H9 (cell line): ENCODE measurements at regions not wholly inside any gene's neighbourhood (a gene's known extent, or its start where the extent isn't known, plus 50 kb on each side); places are given as distances from the start of the nearest gene placed in this dataset.

ENCODE experiments used
- DNase-seq: peaks from one replicate; pipeline ENCODE4 v3.0.0-alpha.2; 2017
- H2AFZ ChIP-seq: one replicate; pipeline ENCODE4 v1.6.1; 2013; ENCODE audit warnings: mild to moderate bottlenecking, low read length, control low read depth, moderate library complexity
- H2AK5ac ChIP-seq: 2 replicates; pipeline ENCODE4 v1.6.1; 2013; ENCODE audit warnings: low read length, control low read depth, mixed read lengths; ENCODE audit not compliant: insufficient read length
- H2BK120ac ChIP-seq: one replicate; pipeline ENCODE4 v1.6.1; 2013; ENCODE audit warnings: low read depth, mild to moderate bottlenecking, low read length, control low read depth, inconsistent platforms; ENCODE audit not compliant: poor library complexity, severe bottlenecking
- H2BK12ac ChIP-seq: 2 replicates; pipeline ENCODE4 v1.6.1; 2013; ENCODE audit warnings: low read length, control low read depth, mixed read lengths, low read depth; ENCODE audit not compliant: insufficient read length
- H2BK15ac ChIP-seq: 2 replicates; pipeline ENCODE4 v1.6.1; 2013; ENCODE audit warnings: low read depth, low read length, control low read depth
- H2BK20ac ChIP-seq: one replicate; pipeline ENCODE4 v1.6.1; 2013; ENCODE audit warnings: low read depth, mild to moderate bottlenecking, low read length, control low read depth, inconsistent platforms; ENCODE audit not compliant: poor library complexity, severe bottlenecking
- H2BK5ac ChIP-seq: 2 replicates; pipeline ENCODE4 v1.6.1; 2013; ENCODE audit warnings: low read length, control low read depth, mixed read lengths; ENCODE audit not compliant: insufficient read length
- H3K14ac ChIP-seq: 2 replicates; pipeline ENCODE4 v1.6.1; 2013; ENCODE audit warnings: low read length, control low read depth; ENCODE audit not compliant: insufficient read depth
- H3K18ac ChIP-seq: 2 replicates; pipeline ENCODE4 v1.6.1; 2013; ENCODE audit warnings: low read depth, mild to moderate bottlenecking, mixed read lengths, low read length, control low read depth; ENCODE audit not compliant: insufficient read length
- H3K23ac ChIP-seq: 2 replicates; pipeline ENCODE4 v1.6.1; 2013; ENCODE audit warnings: low read length, control low read depth, mixed read lengths, low read depth; ENCODE audit not compliant: insufficient read length
- H3K23me2 ChIP-seq: 2 replicates; pipeline ENCODE4 v1.6.1; 2013; ENCODE audit warnings: low read depth, mild to moderate bottlenecking, mixed read lengths, low read length, control low read depth; ENCODE audit not compliant: insufficient read length, poor library complexity, severe bottlenecking
- H3K27ac ChIP-seq: 2 replicates; pipeline ENCODE4 v1.5.1; 2013; ENCODE audit warnings: low read length, control low read depth, mixed read lengths, low read depth; ENCODE audit not compliant: insufficient read length
- H3K27me3 ChIP-seq: 2 replicates; pipeline ENCODE4 v1.6.1; 2013; ENCODE audit warnings: low read length, control low read depth, inconsistent platforms; ENCODE audit not compliant: insufficient read depth
- H3K4ac ChIP-seq: 2 replicates; pipeline ENCODE4 v1.6.1; 2013; ENCODE audit warnings: low read depth, mild to moderate bottlenecking, control low read depth, inconsistent platforms, low read length, moderate library complexity
- H3K4me1 ChIP-seq: 2 replicates; pipeline ENCODE4 v1.6.1; 2013; ENCODE audit warnings: low read length, control low read depth, inconsistent platforms; ENCODE audit not compliant: insufficient read depth
- H3K4me2 ChIP-seq: 2 replicates; pipeline ENCODE4 v1.6.1; 2013; ENCODE audit warnings: low read length, control low read depth, mixed read lengths; ENCODE audit not compliant: insufficient read length, insufficient read depth
- H3K56ac ChIP-seq: 2 replicates; pipeline ENCODE4 v1.6.1; 2013; ENCODE audit warnings: low read depth, mild to moderate bottlenecking, mixed read lengths, low read length, control low read depth; ENCODE audit not compliant: insufficient read length
- H3K79me1 ChIP-seq: 2 replicates; pipeline ENCODE4 v1.6.1; 2013; ENCODE audit warnings: low read depth, mild to moderate bottlenecking, moderate library complexity, low read length, control low read depth, inconsistent platforms; ENCODE audit not compliant: insufficient read depth, poor library complexity, severe bottlenecking
- H3K79me2 ChIP-seq: 2 replicates; pipeline ENCODE4 v1.6.1; 2013; ENCODE audit warnings: low read length, control low read depth, inconsistent platforms; ENCODE audit not compliant: insufficient read depth
- H3K9ac ChIP-seq: 2 replicates; pipeline ENCODE4 v1.6.1; 2013; ENCODE audit warnings: low read length, control low read depth, mixed read lengths; ENCODE audit not compliant: insufficient read length; ENCODE audit errors: extremely low read depth
- H3K9me3 ChIP-seq: one replicate; pipeline ENCODE4 v1.6.1; 2013; ENCODE audit warnings: low read depth, low read length, inconsistent platforms; ENCODE audit not compliant: control insufficient read depth
- H3T11ph ChIP-seq: one replicate; pipeline ENCODE4 v1.6.1; 2013; ENCODE audit warnings: mild to moderate bottlenecking, low read length, control low read depth, inconsistent platforms
- H4K20me1 ChIP-seq: one replicate; pipeline ENCODE4 v1.6.1; 2013; ENCODE audit not compliant: control insufficient read depth, insufficient read length, insufficient read depth
- H4K5ac ChIP-seq: 2 replicates; pipeline ENCODE4 v1.6.1; 2013; ENCODE audit warnings: low read depth, mild to moderate bottlenecking, mixed read lengths, low read length, control low read depth; ENCODE audit not compliant: insufficient read length
- H4K8ac ChIP-seq: replicated peaks from 2 replicates; pipeline ENCODE4 v1.6.1; 2013; ENCODE audit warnings: low read length, control low read depth, mixed read lengths, low read depth; ENCODE audit not compliant: insufficient read length
- H4K91ac ChIP-seq: 2 replicates; pipeline ENCODE4 v1.6.1; 2013; ENCODE audit warnings: low read depth, mild to moderate bottlenecking, moderate library complexity, mixed read lengths, low read length, control low read depth; ENCODE audit not compliant: insufficient read length
- H3K27ac Mint-ChIP-seq, 3 experiments: 2 replicates in 2 of 3; 3 replicates in 1 of 3; pipeline ENCODE4 v1.8.0; 2020 to 2021; ENCODE audit warnings: mixed read lengths in 3 of 3, mild to moderate bottlenecking in 1 of 3, moderate library complexity in 1 of 3
- H3K27me3 Mint-ChIP-seq: 2 replicates; pipeline ENCODE4 v1.8.0; 2021; ENCODE audit warnings: low read depth, mild to moderate bottlenecking, moderate library complexity, mixed read lengths
- H3K36me3 Mint-ChIP-seq, 3 experiments: 2 replicates in 2 of 3; 3 replicates in 1 of 3; pipeline ENCODE4 v1.8.0; 2020 to 2021; ENCODE audit warnings: low read depth in 3 of 3, mixed read lengths in 3 of 3; ENCODE audit not compliant: insufficient read depth in 1 of 3
- H3K4me1 Mint-ChIP-seq, 2 experiments: 2 replicates each; pipeline ENCODE4 v1.8.0; 2020; ENCODE audit warnings: mixed read lengths in 2 of 2
- H3K4me3 Mint-ChIP-seq, 2 experiments: 2 replicates in 1 of 2; 3 replicates in 1 of 2; pipeline ENCODE4 v1.8.0; 2020 to 2021; ENCODE audit warnings: mild to moderate bottlenecking in 2 of 2, mixed read lengths in 2 of 2, moderate library complexity in 1 of 2
- H3K9me3 Mint-ChIP-seq, 2 experiments: 2 replicates in 1 of 2; 3 replicates in 1 of 2; pipeline ENCODE4 v1.8.0; 2020; ENCODE audit warnings: mild to moderate bottlenecking in 2 of 2, mixed read lengths in 2 of 2, moderate library complexity in 1 of 2
- CTCF ChIP-seq: fragments of 200-600 bp; sonication (generic); conservative IDR thresholded peaks from 3 replicates; pipeline ENCODE4 v1.8.0; 2021; ENCODE audit warnings: antibody characterized with exemption, mild to moderate bottlenecking
- WGBS: extraction: QIAGEN DNeasy Blood & Tissue Kit; methylation state at CpG from one replicate; pipeline ENCODE4 v1.1.7; 2013; ENCODE audit warnings: missing lambda C conversion rate, low lambda C conversion rate, mixed read lengths; ENCODE audit not compliant: insufficient read length; ENCODE audit errors: extremely low coverage; 5-methylcytosine and 5-hydroxymethylcytosine counted together

GRCh38 chr2:186138845-186139244 lies 347.2 kb upstream of the ZC3H15 start:
- H3K27me3 ChIP-seq, result no peaks in the 10 kb centered on the region
- no peak overlapping the region for H2AK5ac ChIP-seq
- no peaks in the 10 kb centered on the region for H3K23me2 ChIP-seq
- H3K14ac ChIP-seq, result no peak overlapping the region
- DNase-seq, result no peak
- H3K79me1 ChIP-seq, result no peaks in the 10 kb centered on the region
- H3K9me3 ChIP-seq, result no peaks in the 10 kb centered on the region
- H2AFZ ChIP-seq, result no peak overlapping the region
- WGBS, result no CpG with 5 or more reads among the region's 2 CpGs
- no peak overlapping the region for H3K23ac ChIP-seq
- Mint-ChIP-seq H3K9me3 (no peaks in the 10 kb centered on the region), H3K27ac (no peak overlapping the region), H3K27me3 (no peaks in the 10 kb centered on the region), H3K36me3 (peaks cover 0 to 5% (median 0%) of the 10 kb centered on the region in 3 experiments; a peak in 1 of 7 replicates), H3K4me3 (no peak overlapping the region), H3K4me1 (peaks cover 2 to 4% of the 10 kb centered on the region in 2 experiments; a peak in 1 of 4 replicates)
- no peak overlapping the region for H3K56ac ChIP-seq
- no peak overlapping the region for H4K8ac ChIP-seq
- H2BK20ac ChIP-seq, result no peak overlapping the region
- H3K4me2 ChIP-seq, result no peak overlapping the region
- no peak overlapping the region for H2BK15ac ChIP-seq
- H2BK5ac ChIP-seq, result no peak overlapping the region
- no peak for TF ChIP-seq CTCF
- no peaks in the 10 kb centered on the region for H3K4me1 ChIP-seq
- H3K9ac ChIP-seq, result no peak overlapping the region
- no peaks in the 10 kb centered on the region for H3K79me2 ChIP-seq
- no peak overlapping the region for H2BK12ac ChIP-seq
- H4K20me1 ChIP-seq, result no peaks in the 10 kb centered on the region
- no peak overlapping the region for H2BK120ac ChIP-seq
- no peak overlapping the region for H4K91ac ChIP-seq
- no peak overlapping the region for H4K5ac ChIP-seq
- H3K27ac ChIP-seq, result no peak overlapping the region
- no peak overlapping the region for H3K4ac ChIP-seq
- H3K18ac ChIP-seq, result no peak overlapping the region
- no peak overlapping the region for H3T11ph ChIP-seq
